ENCODE measurements at regions not wholly inside any gene's neighbourhood (a gene's known extent, or its start where the extent isn't known, plus 50 kb on each side); places are given as distances from the start of the nearest gene placed in this dataset.

- TF ChIP-seq POLR2AphosphoS5 (IDR thresholded peaks at IDR 0.05; ENCODE audit: low read depth, low read length) = no peak
- no peak for TF ChIP-seq EZH2 (IDR thresholded peaks at IDR 0.05)
- no peak for TF ChIP-seq SIN3A (IDR thresholded peaks at IDR 0.05; ENCODE audit: low read depth)
Observed at GRCh38 chr10:133009218-133009950, 67.0 kb upstream of the CFAP46 start.
